ENCODE measurements at regions not wholly inside any gene's neighbourhood (a gene's known extent, or its start where the extent isn't known, plus 50 kb on each side); places are given as distances from the start of the nearest gene placed in this dataset.

DNA sequence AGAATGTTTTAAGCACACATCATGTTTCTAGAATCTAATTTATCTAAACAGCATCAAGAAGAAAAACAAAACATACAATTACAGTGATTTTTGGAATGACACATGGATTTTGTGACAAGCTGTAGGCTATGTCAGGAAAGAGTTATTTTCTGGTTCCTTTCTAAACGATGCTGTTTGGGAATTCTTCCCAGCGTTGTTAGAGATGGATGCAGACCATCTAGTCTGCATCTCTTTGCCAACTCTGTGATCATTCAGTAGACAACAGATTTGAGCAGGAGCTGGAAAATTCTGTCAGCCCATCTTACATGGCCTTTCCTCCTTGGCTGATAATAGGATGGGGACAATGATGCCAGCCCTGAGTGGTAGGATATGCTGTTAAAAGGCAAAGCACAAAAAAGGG, 295.7 kb upstream of the TRPC7 start:
- TF ChIP-seq, protein P1, sequence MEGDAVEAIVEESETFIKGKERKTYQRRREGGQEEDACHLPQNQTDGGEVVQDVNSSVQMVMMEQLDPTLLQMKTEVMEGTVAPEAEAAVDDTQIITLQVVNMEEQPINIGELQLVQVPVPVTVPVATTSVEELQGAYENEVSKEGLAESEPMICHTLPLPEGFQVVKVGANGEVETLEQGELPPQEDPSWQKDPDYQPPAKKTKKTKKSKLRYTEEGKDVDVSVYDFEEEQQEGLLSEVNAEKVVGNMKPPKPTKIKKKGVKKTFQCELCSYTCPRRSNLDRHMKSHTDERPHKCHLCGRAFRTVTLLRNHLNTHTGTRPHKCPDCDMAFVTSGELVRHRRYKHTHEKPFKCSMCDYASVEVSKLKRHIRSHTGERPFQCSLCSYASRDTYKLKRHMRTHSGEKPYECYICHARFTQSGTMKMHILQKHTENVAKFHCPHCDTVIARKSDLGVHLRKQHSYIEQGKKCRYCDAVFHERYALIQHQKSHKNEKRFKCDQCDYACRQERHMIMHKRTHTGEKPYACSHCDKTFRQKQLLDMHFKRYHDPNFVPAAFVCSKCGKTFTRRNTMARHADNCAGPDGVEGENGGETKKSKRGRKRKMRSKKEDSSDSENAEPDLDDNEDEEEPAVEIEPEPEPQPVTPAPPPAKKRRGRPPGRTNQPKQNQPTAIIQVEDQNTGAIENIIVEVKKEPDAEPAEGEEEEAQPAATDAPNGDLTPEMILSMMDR (IDR thresholded peaks at IDR 0.05) = no peak
- no peak for TF ChIP-seq EP300 (IDR thresholded peaks at IDR 0.05)
- no peak for TF ChIP-seq POLR2A (IDR thresholded peaks at IDR 0.05)

Measured in tibial nerve (tissue), 4 donors.